HCT116 (cell line): ENCODE measurements at regions not wholly inside any gene's neighbourhood (a gene's known extent, or its start where the extent isn't known, plus 50 kb on each side); places are given as distances from the start of the nearest gene placed in this dataset.

Experiments
- ATAC-seq: fragments of 200-7000 bp; cut with Tn5 transposase; 2 replicates; pipeline ENCODE4 v1.9.1; 2020; ENCODE audit warnings: mild to moderate bottlenecking, moderate library complexity
- BruUV-seq: library from RNA; stranded (reverse); fragments of 400-500 nt; replicated peaks from 2 replicates; lab custom pipeline; 2021; lab: Mats Ljungman, UMichigan
- CTCF ChIA-PET: fragments of 300-600 bp; sonication (Branson Sonifier 250); formaldehyde crosslinking; loops from one replicate; lab custom pipeline; 2021; ENCODE audit warnings: antibody characterized with exemption; lab: Charles Lee
- POLR2A ChIA-PET: fragments of 300-600, 350-600 bp; sonication (Branson Sonifier 250); formaldehyde crosslinking; loops from one replicate; lab custom pipeline; 2021; ENCODE audit warnings: antibody characterized with exemption; lab: Charles Lee
- RAD21 ChIA-PET, 2 experiments: fragments of 300-600 bp; sonication (Branson Sonifier 250); formaldehyde crosslinking; loops; one replicate each; lab custom pipeline; 2023; ENCODE audit warnings: low total read pairs in 2 of 2; ENCODE audit not compliant: uncharacterized antibody in 2 of 2, unreplicated experiment in 2 of 2, low non-redundant PET in 1 of 2; lab: Charles Lee
- DNase-seq: peaks from one replicate; pipeline ENCODE4 v3.0.0-alpha.2; 2010; ENCODE audit warnings: low read depth, low spot score
- H2AFZ ChIP-seq: fragments of 200-600 bp; shearing (Covaris generic), sonication (generic); 2 replicates; pipeline ENCODE4 v1.6.1; 2017; ENCODE audit warnings: low read depth, mixed run types, mixed read lengths, antibody characterized with exemption, low read length; ENCODE audit not compliant: poor library complexity, severe bottlenecking
- H3K27ac ChIP-seq: 2 replicates; pipeline ENCODE4 v1.5.1; 2012; ENCODE audit warnings: low read depth, low read length
- H3K27me3 ChIP-seq: fragments of 200-600 bp; sonication (generic); 2 replicates; pipeline ENCODE4 v1.6.1; 2016; ENCODE audit warnings: mixed run types, low read length, mixed read lengths; ENCODE audit not compliant: insufficient read depth
- H3K36me3 ChIP-seq, 2 experiments: fragments of 200-500 bp in 1 of 2; fragments of 200-600 bp in 1 of 2; sonication (Bioruptor generic) in 1 of 2; sonication (generic) in 1 of 2; 2 replicates each; pipeline versions ENCODE4 v1.5.1 to v1.6.1; 2014 to 2016; ENCODE audit warnings: low read length in 2 of 2, inconsistent platforms in 1 of 2, mixed read lengths in 1 of 2, mixed run types in 1 of 2; ENCODE audit not compliant: insufficient read depth in 2 of 2, control insufficient read depth in 1 of 2
- H3K4me1 ChIP-seq, 2 experiments: fragments of 200-600 bp in 1 of 2; sonication (generic) in 1 of 2; 2 replicates each; pipeline versions ENCODE4 v1.5.1 to v1.6.1; 2012 to 2017; ENCODE audit warnings: low read length in 2 of 2, inconsistent platforms in 1 of 2, mild to moderate bottlenecking in 1 of 2, mixed read lengths in 1 of 2, mixed run types in 1 of 2, moderate library complexity in 1 of 2; ENCODE audit not compliant: insufficient read depth in 2 of 2, control insufficient read depth in 1 of 2
- H3K4me2 ChIP-seq: fragments of 200-600 bp; sonication (generic); 2 replicates; pipeline ENCODE4 v1.6.1; 2017; ENCODE audit warnings: mixed run types, low read length, mixed read lengths
- H3K4me3 ChIP-seq, 2 experiments: fragments of 200-600 bp in 1 of 2; sonication (generic) in 1 of 2; replicated peaks in 1 of 2; 2 replicates each; pipeline ENCODE4 v1.5.1; 2011 to 2016; ENCODE audit warnings: low read length in 2 of 2, control low read depth in 1 of 2, low read depth in 1 of 2, mild to moderate bottlenecking in 1 of 2, mixed read lengths in 1 of 2, mixed run types in 1 of 2
- H3K79me2 ChIP-seq: fragments of 200-600 bp; sonication (generic); 2 replicates; pipeline ENCODE4 v1.6.1; 2017; ENCODE audit warnings: mild to moderate bottlenecking, mixed run types, low read length, moderate library complexity, mixed read lengths; ENCODE audit not compliant: insufficient read depth
- H3K9ac ChIP-seq: fragments of 200-600 bp; sonication (generic); 2 replicates; pipeline ENCODE4 v1.6.1; 2016; ENCODE audit warnings: low read length, mixed read lengths
- H3K9me2 ChIP-seq: fragments of 200-600 bp; sonication (generic), shearing (Covaris generic); 2 replicates; pipeline ENCODE4 v1.6.1; 2017; ENCODE audit warnings: mixed run types, mild to moderate bottlenecking, moderate library complexity; ENCODE audit not compliant: insufficient read depth
- H3K9me3 ChIP-seq, 2 experiments: fragments of 200-500 bp in 1 of 2; fragments of 200-600 bp in 1 of 2; sonication (Bioruptor generic) in 1 of 2; sonication (generic) in 1 of 2; 2 replicates each; pipeline ENCODE4 v1.6.1; 2014 to 2017; ENCODE audit warnings: low read length in 2 of 2, mixed read lengths in 2 of 2, inconsistent platforms in 1 of 2, low read depth in 1 of 2, mild to moderate bottlenecking in 1 of 2, mixed run types in 1 of 2, moderate library complexity in 1 of 2; ENCODE audit not compliant: control insufficient read depth in 1 of 2, insufficient read depth in 1 of 2
- H4K20me1 ChIP-seq: fragments of 200-600 bp; sonication (generic), shearing (Covaris generic); 2 replicates; pipeline ENCODE4 v1.6.1; 2017; ENCODE audit warnings: mixed run types, mild to moderate bottlenecking, moderate library complexity; ENCODE audit not compliant: insufficient read depth
- ATF3 ChIP-seq: IDR thresholded peaks from 2 replicates; pipeline ENCODE4 v1.6.1; 2012
- CBX3 ChIP-seq: IDR thresholded peaks from 2 replicates; pipeline ENCODE4 v1.6.1; 2012; ENCODE audit warnings: low read depth
- CEBPB ChIP-seq: IDR thresholded peaks from 2 replicates; pipeline ENCODE4 v1.6.1; 2012; ENCODE audit warnings: low read depth
- CTCF ChIP-seq, 3 experiments: fragments of 200-600 bp in 1 of 3; sonication (generic) in 1 of 3; IDR thresholded peaks in 2 of 3; conservative IDR thresholded peaks in 1 of 3; 2 replicates each; pipeline ENCODE4 v1.5.1; 2012 to 2017; ENCODE audit warnings: low read depth in 2 of 3, low read length in 2 of 3, antibody characterized with exemption in 1 of 3, borderline replicate concordance in 1 of 3, control low read depth in 1 of 3, mild to moderate bottlenecking in 1 of 3, mixed read lengths in 1 of 3, mixed run types in 1 of 3, moderate library complexity in 1 of 3; ENCODE audit not compliant: insufficient read depth in 1 of 3
- EGR1 ChIP-seq: IDR thresholded peaks from 2 replicates; pipeline ENCODE4 v1.6.1; 2012; ENCODE audit warnings: low read depth
- ELF1 ChIP-seq: IDR thresholded peaks from 2 replicates; pipeline ENCODE4 v1.6.1; 2012; ENCODE audit warnings: low read depth, borderline replicate concordance
- EZH2phosphoT487 ChIP-seq: fragments of 200-600 bp; IDR thresholded peaks from 2 replicates; pipeline ENCODE4 v1.6.1; 2018; ENCODE audit warnings: antibody characterized with exemption, borderline replicate concordance
- FOSL1 ChIP-seq: IDR thresholded peaks from 2 replicates; pipeline ENCODE4 v1.6.1; 2012; ENCODE audit warnings: low read depth
- JUND ChIP-seq: IDR thresholded peaks from 2 replicates; pipeline ENCODE4 v1.6.1; 2012
- MAX ChIP-seq: IDR thresholded peaks from 2 replicates; pipeline ENCODE4 v1.6.1; 2012
- POLR2A ChIP-seq: IDR thresholded peaks from 2 replicates; pipeline ENCODE4 v1.7.0; 2011; ENCODE audit warnings: borderline replicate concordance; ENCODE audit not compliant: insufficient read depth, insufficient read length; ENCODE audit errors: extremely low read depth
- REST ChIP-seq: IDR thresholded peaks from 2 replicates; pipeline ENCODE4 v1.6.1; 2012; ENCODE audit warnings: low read depth
- SIN3A ChIP-seq: IDR thresholded peaks from 2 replicates; pipeline ENCODE4 v1.6.1; 2012; ENCODE audit warnings: low read depth
- TCF7L2 ChIP-seq: IDR thresholded peaks from 2 replicates; pipeline ENCODE4 v1.7.0; 2011; ENCODE audit warnings: borderline replicate concordance, inconsistent platforms; ENCODE audit not compliant: insufficient read depth, insufficient read length; ENCODE audit errors: extremely low read depth
- YY1 ChIP-seq: IDR thresholded peaks from 2 replicates; pipeline ENCODE4 v1.6.1; 2011; ENCODE audit warnings: low read length, low read depth, moderate library complexity, mild to moderate bottlenecking; ENCODE audit not compliant: insufficient replicate concordance; ENCODE audit errors: extremely low read depth
- ZBTB33 ChIP-seq: IDR thresholded peaks from 2 replicates; pipeline ENCODE4 v1.6.1; 2011; ENCODE audit warnings: mild to moderate bottlenecking, low read length, moderate library complexity; ENCODE audit not compliant: insufficient replicate concordance; ENCODE audit errors: extremely low read depth
- ZFX ChIP-seq: fragments of 450-650 bp; IDR thresholded peaks from 2 replicates; pipeline ENCODE4 v1.6.1; 2017
- intact Hi-C: fragments of 100-400 bp; cut with micrococcal nuclease; formaldehyde crosslinking; loops from 2 replicates; pipeline ENCODE4 v1.10.0; 2022

- Histone ChIP-seq H3K9me2 (no peaks in the 10 kb centered on the region), H3K4me3 (no peak overlapping the region)
- BruUV-seq = no TSS peak
- TF ChIP-seq SIN3A = no peak
- no peak for TF ChIP-seq JUND
- TF ChIP-seq REST = no peak
- no peak for TF ChIP-seq CTCF (IDR thresholded peaks at IDR 0.05 in 2 of 3, conservative IDR thresholded peaks at IDR 0.05 in 1 of 3; ENCODE audit: borderline replicate concordance in 1 of 3, insufficient read depth in 1 of 3, low read depth in 2 of 3, low read length in 2 of 3)
- TF ChIP-seq POLR2A = no peak
- TF ChIP-seq ELF1 = no peak
- TF ChIP-seq ZFX = no peak
- TF ChIP-seq MAX = no peak
- no peak for TF ChIP-seq TCF7L2
- no peak for TF ChIP-seq FOSL1
- no peak for TF ChIP-seq EZH2phosphoT487
- TF ChIP-seq ATF3 = no peak
- no peak for TF ChIP-seq EGR1
- TF ChIP-seq CBX3 = no peak
- TF ChIP-seq YY1 = no peak
- no peak for TF ChIP-seq ZBTB33
- no peak for TF ChIP-seq CEBPB
- TF ChIP-seq, all 23 proteins: peak for 0
- RAD21 ChIA-PET = no interaction called here
- Histone ChIP-seq H3K27me3 (peaks cover 8% of the 10 kb centered on the region; the same call in 1 of the 2 replicates), H3K9ac (no peak overlapping the region), H3K79me2 (no peaks in the 10 kb centered on the region), H3K36me3 (no peaks in the 10 kb centered on the region), H3K4me1 (peaks cover 2 to 17% of the 10 kb centered on the region in 2 experiments; a peak in 3 of 4 replicates), H3K27ac (no peak overlapping the region), H3K4me2 (no peak overlapping the region), H2AFZ (no peak overlapping the region), H4K20me1 (no peaks in the 10 kb centered on the region), H3K9me3 (no peaks in the 10 kb centered on the region)
- intact Hi-C loops = no loop called here
- CTCF ChIA-PET = no interaction called here
- POLR2A ChIA-PET = no interaction called here
- DNase-seq (no peak), ATAC-seq (no peak)
Observed at GRCh38 chr16:85458968-85459367, 154.2 kb upstream of the GSE1 start.
